ENCODE measurements at regions not wholly inside any gene's neighbourhood (a gene's known extent, or its start where the extent isn't known, plus 50 kb on each side); places are given as distances from the start of the nearest gene placed in this dataset.

- TF ChIP-seq POLR2A (IDR thresholded peaks at IDR 0.05) (no peak), CTCF (IDR thresholded peaks at IDR 0.05) (no peak)
These were observed 127.6 kb upstream of the SYNDIG1 start for GRCh38 chr20:24341781-24342180.

Data from upper lobe of left lung (tissue), 4 donors.